Peyer's patch (tissue), 4 donors: ENCODE measurements at regions not wholly inside any gene's neighbourhood (a gene's known extent, or its start where the extent isn't known, plus 50 kb on each side); places are given as distances from the start of the nearest gene placed in this dataset.

ENCODE experiments used
- DNase-seq, 3 donors: peaks; one replicate each; pipeline ENCODE4 v3.0.0-alpha.2; 2017 to 2019
- H3K27ac ChIP-seq, 4 donors: fragments of 200-600 bp; sonication (generic); one replicate each; pipeline ENCODE4 v1.5.1; 2016 to 2019
- H3K27me3 ChIP-seq, 2 donors: fragments of 200-600 bp; sonication (generic); one replicate each; pipeline ENCODE4 v1.5.1; 2019
- H3K36me3 ChIP-seq, 3 donors: fragments of 200-600 bp; sonication (generic); one replicate each; pipeline ENCODE4 v1.5.1; 2016 to 2019
- H3K4me1 ChIP-seq, 4 donors: fragments of 200-600 bp; sonication (generic); one replicate each; pipeline ENCODE4 v1.5.1; 2016 to 2019
- H3K4me3 ChIP-seq, 4 donors: fragments of 200-600 bp; sonication (generic); 1 replicate in 3 of 4; 2 replicates in 1 of 4; pipeline ENCODE4 v1.5.1; 2016 to 2019; ENCODE audit warnings: mild to moderate bottlenecking in 1 of 4
- H3K9me3 ChIP-seq, 4 donors: fragments of 200-600 bp; sonication (generic); one replicate each; pipeline ENCODE4 v1.5.1; 2016 to 2019; ENCODE audit warnings: mild to moderate bottlenecking in 1 of 4
- POLR2A ChIP-seq, 2 donors: fragments of 450-650 bp; IDR thresholded peaks; one replicate each; pipeline ENCODE4 v1.5.1; 2017; ENCODE audit warnings: antibody characterized with exemption in 2 of 2, mild to moderate bottlenecking in 2 of 2, moderate library complexity in 2 of 2
- TF ChIP-seq, protein P1 (sequence below), 6 experiments: fragments of 450-650 bp in 4 of 6; fragments of 200-600 bp in 2 of 6; sonication (generic) in 1 of 6; IDR thresholded peaks; one replicate each; pipeline ENCODE4 v1.5.1; 2017 to 2019; ENCODE audit warnings: antibody characterized with exemption in 6 of 6, mild to moderate bottlenecking in 3 of 6, moderate library complexity in 1 of 6

DNA sequence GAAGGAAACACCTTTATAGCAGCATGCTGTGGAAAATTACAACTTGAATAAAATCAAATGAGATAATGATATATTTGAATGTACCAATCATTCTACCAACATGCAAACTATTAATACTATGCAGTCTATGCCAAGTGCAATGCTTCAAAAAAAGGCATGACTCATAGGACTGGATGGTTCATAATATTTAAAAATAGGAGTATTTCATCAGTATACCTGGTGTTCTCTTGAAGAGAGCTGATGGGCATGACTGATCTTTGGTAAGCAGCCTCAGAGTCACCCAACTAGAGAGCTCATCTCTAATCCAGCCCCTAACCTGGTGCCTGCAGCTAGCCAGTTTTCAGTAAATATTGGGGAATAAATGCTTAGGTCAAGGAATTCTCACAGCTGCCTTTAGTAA lies 434.7 kb upstream of the ARRDC4 start:
- Histone ChIP-seq H3K27me3 (no peaks in the 10 kb centered on the region), H3K9me3 (no peaks in the 10 kb centered on the region), H3K36me3 (no peaks in the 10 kb centered on the region), H3K4me3 (no peak overlapping the region), H3K4me1 (no peaks in the 10 kb centered on the region), H3K27ac (no peak overlapping the region)
- DNase-seq = no peak
- TF ChIP-seq POLR2A (IDR thresholded peaks at IDR 0.05) = no peak
- TF ChIP-seq, protein P1, sequence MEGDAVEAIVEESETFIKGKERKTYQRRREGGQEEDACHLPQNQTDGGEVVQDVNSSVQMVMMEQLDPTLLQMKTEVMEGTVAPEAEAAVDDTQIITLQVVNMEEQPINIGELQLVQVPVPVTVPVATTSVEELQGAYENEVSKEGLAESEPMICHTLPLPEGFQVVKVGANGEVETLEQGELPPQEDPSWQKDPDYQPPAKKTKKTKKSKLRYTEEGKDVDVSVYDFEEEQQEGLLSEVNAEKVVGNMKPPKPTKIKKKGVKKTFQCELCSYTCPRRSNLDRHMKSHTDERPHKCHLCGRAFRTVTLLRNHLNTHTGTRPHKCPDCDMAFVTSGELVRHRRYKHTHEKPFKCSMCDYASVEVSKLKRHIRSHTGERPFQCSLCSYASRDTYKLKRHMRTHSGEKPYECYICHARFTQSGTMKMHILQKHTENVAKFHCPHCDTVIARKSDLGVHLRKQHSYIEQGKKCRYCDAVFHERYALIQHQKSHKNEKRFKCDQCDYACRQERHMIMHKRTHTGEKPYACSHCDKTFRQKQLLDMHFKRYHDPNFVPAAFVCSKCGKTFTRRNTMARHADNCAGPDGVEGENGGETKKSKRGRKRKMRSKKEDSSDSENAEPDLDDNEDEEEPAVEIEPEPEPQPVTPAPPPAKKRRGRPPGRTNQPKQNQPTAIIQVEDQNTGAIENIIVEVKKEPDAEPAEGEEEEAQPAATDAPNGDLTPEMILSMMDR (IDR thresholded peaks at IDR 0.05) = no peak

DNA sequence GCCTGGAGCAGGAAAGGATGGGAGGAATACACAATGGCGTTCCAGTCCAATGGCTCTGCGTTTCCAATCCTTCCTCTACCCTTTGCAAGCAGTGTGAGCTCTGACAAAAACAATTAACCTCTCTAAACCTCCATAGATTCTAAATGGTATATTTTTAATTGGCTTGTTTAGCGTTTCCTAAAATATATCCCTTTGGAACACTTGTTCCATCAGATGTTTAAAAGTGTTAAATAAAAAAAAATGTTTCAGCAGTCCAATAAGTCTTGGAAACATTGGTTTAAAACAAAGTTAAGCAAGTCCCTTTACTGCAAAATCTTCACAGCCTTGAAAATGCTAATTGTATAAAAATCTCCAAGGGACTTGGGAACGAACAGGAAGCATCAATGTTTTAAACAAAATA lies 432.3 kb upstream of the ARRDC4 start:
- TF ChIP-seq, protein P1 (IDR thresholded peaks at IDR 0.05) = no peak
- TF ChIP-seq POLR2A (IDR thresholded peaks at IDR 0.05) = no peak
- DNase-seq = no peak
- no peaks in the 10 kb centered on the region for H3K27me3 ChIP-seq
- H3K4me1 ChIP-seq = no peaks in the 10 kb centered on the region
- no peak overlapping the region for H3K4me3 ChIP-seq
- no peak overlapping the region for H3K27ac ChIP-seq
- no peaks in the 10 kb centered on the region for H3K9me3 ChIP-seq
- no peaks in the 10 kb centered on the region for H3K36me3 ChIP-seq

DNA sequence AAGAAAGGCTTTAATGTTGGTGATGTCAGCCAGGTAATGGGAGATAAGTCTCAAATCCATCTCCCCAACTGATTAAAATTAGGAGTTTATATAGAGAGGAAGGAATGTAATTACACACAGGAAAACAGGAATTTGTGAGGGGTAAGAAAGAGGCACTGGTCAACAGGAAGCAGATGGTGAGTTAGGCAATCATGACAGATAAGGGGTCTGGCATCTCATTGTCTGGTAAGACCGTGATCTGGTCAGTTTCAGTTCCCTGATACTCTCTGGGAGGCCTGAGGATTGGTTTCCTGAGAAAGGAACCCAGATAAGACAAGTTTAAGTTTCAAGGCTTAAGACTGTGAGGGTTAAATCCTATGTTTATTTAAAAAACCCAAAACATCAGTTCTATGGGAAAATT lies 414.7 kb upstream of the ARRDC4 start:
- peaks cover 0 to 7% (median 0%) of the 10 kb centered on the region in 4 donors for H3K9me3 ChIP-seq
- no peaks in the 10 kb centered on the region for H3K27me3 ChIP-seq
- no peak for DNase-seq
- H3K4me3 ChIP-seq = no peak overlapping the region
- TF ChIP-seq POLR2A (IDR thresholded peaks at IDR 0.05) = no peak
- TF ChIP-seq, protein P1 (IDR thresholded peaks at IDR 0.05) = no peak
- no peaks in the 10 kb centered on the region for H3K36me3 ChIP-seq
- no peak overlapping the region for H3K27ac ChIP-seq
- H3K4me1 ChIP-seq = no peaks in the 10 kb centered on the region

DNA sequence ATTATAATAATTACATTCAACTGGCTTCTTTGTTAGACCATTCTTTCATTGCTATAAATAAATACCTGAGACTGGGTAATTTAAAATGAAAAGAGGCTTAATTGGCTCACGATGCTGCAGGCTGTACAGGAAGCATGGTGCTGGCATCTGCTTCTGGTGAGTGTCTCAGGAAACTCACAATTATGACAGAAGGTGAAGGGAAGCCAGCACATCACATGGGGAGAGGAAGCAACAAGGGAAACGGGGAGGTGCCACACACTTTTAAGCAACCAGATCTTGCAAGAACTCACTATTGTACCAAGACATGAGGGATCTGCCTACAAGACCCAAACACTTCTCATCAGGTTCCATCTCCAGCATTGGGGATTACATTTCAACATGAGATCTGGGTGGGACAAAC lies 413.1 kb upstream of the ARRDC4 start:
- DNase-seq = no peak
- Histone ChIP-seq H3K27me3 (no peaks in the 10 kb centered on the region), H3K9me3 (peaks cover 0 to 7% (median 0%) of the 10 kb centered on the region in 4 donors), H3K27ac (no peak overlapping the region), H3K36me3 (no peaks in the 10 kb centered on the region), H3K4me3 (no peak overlapping the region), H3K4me1 (no peaks in the 10 kb centered on the region)
- TF ChIP-seq POLR2A (IDR thresholded peaks at IDR 0.05) = no peak
- TF ChIP-seq, protein P1 (IDR thresholded peaks at IDR 0.05) = no peak

DNA sequence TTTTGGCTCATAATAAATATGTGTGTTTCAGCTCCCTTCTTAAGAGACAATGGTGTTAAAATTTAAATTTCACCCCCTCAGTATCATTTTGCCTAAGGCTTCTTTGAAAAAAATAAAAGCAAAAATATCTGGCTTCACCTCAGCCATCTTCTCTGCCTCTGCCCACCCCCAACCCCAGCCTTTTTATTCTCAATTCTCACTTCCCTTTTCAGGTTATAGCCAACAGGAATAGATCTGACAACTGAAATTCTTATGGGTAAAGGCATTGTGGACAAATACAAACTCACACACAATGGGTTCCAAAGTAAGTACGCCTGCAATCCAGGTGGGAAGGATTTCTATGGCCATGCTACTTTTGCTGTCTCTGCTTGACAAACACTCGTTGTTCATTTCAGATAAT lies 399.0 kb upstream of the ARRDC4 start:
- no peaks in the 10 kb centered on the region for H3K9me3 ChIP-seq
- no peak for DNase-seq

More for the DNA sequence above, 399.0 kb upstream of the ARRDC4 start:
- TF ChIP-seq, protein P1 (IDR thresholded peaks at IDR 0.05) = no peak
- TF ChIP-seq POLR2A (IDR thresholded peaks at IDR 0.05) = no peak
- Histone ChIP-seq H3K27me3 (no peaks in the 10 kb centered on the region), H3K4me3 (no peak overlapping the region), H3K27ac (no peak overlapping the region), H3K36me3 (no peaks in the 10 kb centered on the region), H3K4me1 (no peaks in the 10 kb centered on the region)
